HepG2 (cell line): ENCODE measurements at regions not wholly inside any gene's neighbourhood (a gene's known extent, or its start where the extent isn't known, plus 50 kb on each side); places are given as distances from the start of the nearest gene placed in this dataset.

Experiments
- ATAC-seq: fragments of 200-7000 bp; cut with Tn5 transposase; 3 replicates; pipeline ENCODE4 v1.9.1; 2020; ENCODE audit warnings: mild to moderate bottlenecking, moderate library complexity
- BruUV-seq: library from RNA; stranded (reverse); fragments of 400-500 nt; replicated peaks from 2 replicates; lab custom pipeline; 2021; lab: Mats Ljungman, UMichigan
- CTCF ChIA-PET: fragments of 300-600 bp; formaldehyde crosslinking; extraction: SDS; loops from one replicate; lab custom pipeline; 2021; ENCODE audit warnings: low total read pairs, inconsistent platforms, low intra/inter-chr PET ratio; lab: Yijun Ruan, JAX
- POLR2A ChIA-PET: fragments of 350-600 bp; sonication (Branson Sonifier 250); formaldehyde crosslinking; loops from one replicate; lab custom pipeline; 2020; ENCODE audit warnings: antibody characterized with exemption, inconsistent platforms; lab: Yijun Ruan, JAX
- DNase-seq: peaks from one replicate; pipeline ENCODE4 v3.0.0-alpha.2; 2015; ENCODE audit warnings: low spot score
- FAIRE-seq: peaks from 3 replicates; lab custom pipeline; 2011; peaks lifted over from hg19 to GRCh38; lab: Jason Lieb, UNC
- H2AFZ ChIP-seq: one replicate; pipeline ENCODE4 v1.6.1; 2011; ENCODE audit warnings: low read length, inconsistent platforms
- H3K27ac ChIP-seq: fragments of 300-600 bp; 3 replicates; pipeline ENCODE4 v1.8.0; 2011; ENCODE audit warnings: mixed run types, mild to moderate bottlenecking, mixed read lengths, low read length, inconsistent platforms; ENCODE audit not compliant: insufficient read depth; ENCODE audit errors: extremely low read length
- H3K27me3 ChIP-seq, 2 experiments: fragments of 200-600 bp in 1 of 2; 2 replicates in 1 of 2; 3 replicates in 1 of 2; pipeline versions ENCODE4 v1.6.0 to v1.8.0; 2011; ENCODE audit warnings: low read length in 2 of 2, mild to moderate bottlenecking in 2 of 2, moderate library complexity in 2 of 2, inconsistent platforms in 1 of 2; ENCODE audit not compliant: insufficient read depth in 2 of 2, control insufficient read depth in 1 of 2
- H3K36me3 ChIP-seq, 2 experiments: fragments of 200-600 bp in 1 of 2; replicated peaks in 1 of 2; 2 replicates in 1 of 2; 3 replicates in 1 of 2; pipeline versions ENCODE4 v1.5.1 to v1.8.0; 2011; ENCODE audit warnings: low read length in 2 of 2, inconsistent platforms in 1 of 2; ENCODE audit not compliant: insufficient read depth in 2 of 2, control insufficient read depth in 1 of 2
- H3K4me1 ChIP-seq: 2 replicates; pipeline ENCODE4 v1.5.1; 2012; ENCODE audit warnings: low read length, inconsistent platforms; ENCODE audit not compliant: insufficient read depth
- H3K4me2 ChIP-seq: 2 replicates; pipeline ENCODE4 v1.6.0; 2011; ENCODE audit warnings: low read depth, low read length, inconsistent platforms
- H3K4me3 ChIP-seq, 3 experiments: fragments of 200-600 bp in 1 of 3; sonication (generic), shearing (Covaris generic) in 1 of 3; replicated peaks in 1 of 3; 2 replicates each; pipeline ENCODE4 v1.5.1; 2011 to 2016; ENCODE audit warnings: low read length in 3 of 3, inconsistent platforms in 2 of 3, low read depth in 2 of 3, mild to moderate bottlenecking in 2 of 3, control low read depth in 1 of 3, mixed read lengths in 1 of 3; ENCODE audit not compliant: insufficient read depth in 1 of 3
- H3K79me2 ChIP-seq: one replicate; pipeline ENCODE4 v1.6.1; 2011; ENCODE audit warnings: low read length, inconsistent platforms; ENCODE audit not compliant: insufficient read depth
- H3K9ac ChIP-seq: 2 replicates; pipeline ENCODE4 v1.6.0; 2011; ENCODE audit warnings: mild to moderate bottlenecking, low read depth, low read length, inconsistent platforms; ENCODE audit not compliant: insufficient read depth
- H3K9me3 ChIP-seq: 2 replicates; pipeline ENCODE4 v1.5.1; 2012; ENCODE audit warnings: mild to moderate bottlenecking, low read length
- H4K20me1 ChIP-seq: 2 replicates; pipeline ENCODE4 v1.6.0; 2011; ENCODE audit warnings: inconsistent platforms, mild to moderate bottlenecking, low read length, moderate library complexity; ENCODE audit not compliant: insufficient read depth
- BCL6 ChIP-seq: IDR thresholded peaks from 2 replicates; pipeline ENCODE4 v1.6.1; 2016; ENCODE audit warnings: missing genetic modification reagents, missing compliant biosample characterization
- HDAC6 ChIP-seq: fragments of 200-600 bp; sonication (generic); IDR thresholded peaks from 2 replicates; pipeline ENCODE4 v1.7.0; 2017; ENCODE audit warnings: mild to moderate bottlenecking, antibody characterized with exemption, low read length, low read depth
- LRRFIP1 ChIP-seq: sonication (generic); formaldehyde crosslinking; conservative IDR thresholded peaks from 2 replicates; pipeline ENCODE4 v1.4.0; 2020; ENCODE audit warnings: missing genetic modification reagents
- MTA1 ChIP-seq: sonication (generic); formaldehyde crosslinking; IDR thresholded peaks from 2 replicates; pipeline ENCODE4 v1.4.0; 2020; ENCODE audit warnings: missing genetic modification reagents, mild to moderate bottlenecking, borderline replicate concordance
- NFE2L1 ChIP-seq: sonication (generic); formaldehyde crosslinking; IDR thresholded peaks from 2 replicates; pipeline ENCODE4 v1.4.0; 2020; ENCODE audit warnings: missing genetic modification reagents, mild to moderate bottlenecking, borderline replicate concordance
- RARG ChIP-seq: sonication (generic); formaldehyde crosslinking; IDR thresholded peaks from 2 replicates; pipeline ENCODE4 v1.4.0; 2020; ENCODE audit warnings: low read depth, mild to moderate bottlenecking, missing genetic modification reagents
- TOPORS ChIP-seq: sonication (generic); formaldehyde crosslinking; IDR thresholded peaks from 2 replicates; pipeline ENCODE4 v1.8.0; 2023; ENCODE audit warnings: mild to moderate bottlenecking, missing genetic modification reagents
- ZFP41 ChIP-seq: sonication (generic); formaldehyde crosslinking; IDR thresholded peaks from 2 replicates; pipeline ENCODE4 v1.4.0; 2020; ENCODE audit warnings: mild to moderate bottlenecking, missing genetic modification reagents, borderline replicate concordance
- ZNF337 ChIP-seq: sonication (generic); formaldehyde crosslinking; IDR thresholded peaks from 2 replicates; pipeline ENCODE4 v1.5.1; 2020; ENCODE audit warnings: missing genetic modification reagents, low read depth, mild to moderate bottlenecking, borderline replicate concordance
- ZNF550 ChIP-seq: sonication (generic); formaldehyde crosslinking; IDR thresholded peaks from 2 replicates; pipeline ENCODE4 v1.4.0; 2020; ENCODE audit warnings: mild to moderate bottlenecking, missing genetic modification reagents, borderline replicate concordance
- ZNF660 ChIP-seq: sonication (generic); formaldehyde crosslinking; IDR thresholded peaks from 2 replicates; pipeline ENCODE4 v1.5.1; 2020; ENCODE audit warnings: mild to moderate bottlenecking, low read depth, missing genetic modification reagents, borderline replicate concordance
- ZNF674 ChIP-seq: sonication (generic); formaldehyde crosslinking; IDR thresholded peaks from 2 replicates; pipeline ENCODE4 v1.5.0; 2020; ENCODE audit warnings: low read depth, mild to moderate bottlenecking, missing genetic modification reagents
- ZNF747 ChIP-seq: sonication (generic); formaldehyde crosslinking; IDR thresholded peaks from 2 replicates; pipeline ENCODE4 v1.8.1; 2023; ENCODE audit warnings: missing genetic modification reagents, mild to moderate bottlenecking, borderline replicate concordance
- ZNF788 ChIP-seq: sonication (generic); formaldehyde crosslinking; IDR thresholded peaks from 2 replicates; pipeline ENCODE4 v1.5.0; 2020; ENCODE audit warnings: mild to moderate bottlenecking, missing genetic modification reagents, borderline replicate concordance
- in situ Hi-C: cut with HindIII; loops from 2 replicates; pipeline ENCODE4 v1.10.0; 2017; ENCODE audit warnings: low pct_unique_long_range_greater_than_20kb; ENCODE audit not compliant: extremely low pct_ligation_motif_present
- intact Hi-C: fragments of 100-400 bp; cut with micrococcal nuclease; formaldehyde crosslinking; loops from one replicate; pipeline ENCODE4 v1.10.0; 2022; ENCODE audit not compliant: unreplicated experiment
- TF ChIP-seq, protein P1 (sequence below): sonication (generic); formaldehyde crosslinking; IDR thresholded peaks from 2 replicates; pipeline ENCODE4 v1.5.1; 2020; ENCODE audit warnings: missing genetic modification reagents, mild to moderate bottlenecking, borderline replicate concordance
- TF ChIP-seq, protein P2 (sequence below): sonication (generic); formaldehyde crosslinking; IDR thresholded peaks from 2 replicates; pipeline ENCODE4 v1.5.1; 2020; ENCODE audit warnings: missing genetic modification reagents, mild to moderate bottlenecking, borderline replicate concordance

DNA sequence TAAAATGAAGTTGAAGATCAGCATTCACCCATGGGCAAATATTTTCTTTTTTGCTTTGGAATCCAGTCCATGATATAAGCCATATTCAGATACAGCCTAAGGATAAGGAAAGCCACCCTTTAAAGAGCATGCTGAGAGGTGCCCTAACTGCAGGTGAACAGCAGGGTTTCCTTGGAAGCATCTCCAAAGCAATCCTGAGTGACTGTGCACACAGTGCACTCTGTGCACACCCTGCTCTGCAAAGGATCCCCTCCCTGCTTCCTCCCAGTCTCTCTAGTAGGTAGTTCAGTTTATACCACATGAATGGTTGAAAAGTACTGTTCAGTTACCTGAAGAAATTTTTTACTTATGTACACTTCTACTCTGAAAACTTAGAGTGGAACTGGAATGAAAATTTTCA, 491.4 kb downstream of the RASEF start:
- Histone ChIP-seq H3K4me3 (no peak overlapping the region), H3K79me2 (peaks cover 2% of the 10 kb centered on the region), H3K27ac (no peak overlapping the region), H3K4me2 (no peak overlapping the region), H3K9ac (no peak overlapping the region), H3K4me1 (no peaks in the 10 kb centered on the region; the same call in 1 of the 2 replicates), H3K27me3 (no peaks in the 10 kb centered on the region), H3K9me3 (peaks cover 8% of the 10 kb centered on the region), H2AFZ (no peak overlapping the region), H3K36me3 (no peaks in the 10 kb centered on the region), H4K20me1 (no peaks in the 10 kb centered on the region)
- no peak for ATAC-seq
- POLR2A ChIA-PET: no interaction called here
- in situ Hi-C loops (no loop called here), intact Hi-C loops (no loop called here)
- no TSS peak for BruUV-seq
- no peak for FAIRE-seq
- TF ChIP-seq ZNF660 (CRISPR knock-in tag) (no peak), ZNF674 (CRISPR knock-in tag) (no peak), NFE2L1 (CRISPR knock-in tag) (no peak), MTA1 (no peak), HDAC6 (no peak), ZNF788 (CRISPR knock-in tag) (no peak), TOPORS (CRISPR knock-in tag) (no peak), ZFP41 (no peak), LRRFIP1 (CRISPR knock-in tag) (no peak), RARG (CRISPR knock-in tag) (no peak), BCL6 (CRISPR knock-in tag) (no peak), ZNF747 (CRISPR knock-in tag) (no peak), ZNF550 (CRISPR knock-in tag) (no peak), ZNF337 (CRISPR knock-in tag) (no peak)
- TF ChIP-seq, protein P1, sequence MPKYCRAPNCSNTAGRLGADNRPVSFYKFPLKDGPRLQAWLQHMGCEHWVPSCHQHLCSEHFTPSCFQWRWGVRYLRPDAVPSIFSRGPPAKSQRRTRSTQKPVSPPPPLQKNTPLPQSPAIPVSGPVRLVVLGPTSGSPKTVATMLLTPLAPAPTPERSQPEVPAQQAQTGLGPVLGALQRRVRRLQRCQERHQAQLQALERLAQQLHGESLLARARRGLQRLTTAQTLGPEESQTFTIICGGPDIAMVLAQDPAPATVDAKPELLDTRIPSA (CRISPR knock-in tag): no peak
- TF ChIP-seq, protein P2, sequence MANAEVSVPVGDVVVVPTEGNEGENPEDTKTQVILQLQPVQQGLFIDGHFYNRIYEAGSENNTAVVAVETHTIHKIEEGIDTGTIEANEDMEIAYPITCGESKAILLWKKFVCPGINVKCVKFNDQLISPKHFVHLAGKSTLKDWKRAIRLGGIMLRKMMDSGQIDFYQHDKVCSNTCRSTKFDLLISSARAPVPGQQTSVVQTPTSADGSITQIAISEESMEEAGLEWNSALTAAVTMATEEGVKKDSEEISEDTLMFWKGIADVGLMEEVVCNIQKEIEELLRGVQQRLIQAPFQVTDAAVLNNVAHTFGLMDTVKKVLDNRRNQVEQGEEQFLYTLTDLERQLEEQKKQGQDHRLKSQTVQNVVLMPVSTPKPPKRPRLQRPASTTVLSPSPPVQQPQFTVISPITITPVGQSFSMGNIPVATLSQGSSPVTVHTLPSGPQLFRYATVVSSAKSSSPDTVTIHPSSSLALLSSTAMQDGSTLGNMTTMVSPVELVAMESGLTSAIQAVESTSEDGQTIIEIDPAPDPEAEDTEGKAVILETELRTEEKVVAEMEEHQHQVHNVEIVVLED: no peak
- CTCF ChIA-PET: no interaction called here
- DNase-seq: no peak
